ENCODE measurements at regions not wholly inside any gene's neighbourhood (a gene's known extent, or its start where the extent isn't known, plus 50 kb on each side); places are given as distances from the start of the nearest gene placed in this dataset.

GRCh38 chr2:107282135-107282534 is 396.2 kb upstream of the ST6GAL2 start:
- no peak for TF ChIP-seq EZH2 (IDR thresholded peaks at IDR 0.05; ENCODE audit: borderline replicate concordance, insufficient read depth, low read length, poor library complexity, severe bottlenecking)
- TF ChIP-seq MXI1 (conservative IDR thresholded peaks at IDR 0.05; ENCODE audit: poor library complexity, severe bottlenecking) = no peak
- no peak for TF ChIP-seq RAD21 (conservative IDR thresholded peaks at IDR 0.05)
- no peak for TF ChIP-seq TAF1 (IDR thresholded peaks at IDR 0.05; ENCODE audit: low read depth)
- no peak for TF ChIP-seq SMC3 (conservative IDR thresholded peaks at IDR 0.05; ENCODE audit: poor library complexity)
- H3K9me2 ChIP-seq (ENCODE audit: insufficient read depth, low read length) = no peaks in the 10 kb centered on the region
- no peak overlapping the region for H3K27ac ChIP-seq (ENCODE audit: low read length)
- no peaks in the 10 kb centered on the region for H3K79me2 ChIP-seq (replicated peaks; ENCODE audit: insufficient read depth, low read length)
- H3K4me3 ChIP-seq (ENCODE audit: low read length) = no peak overlapping the region
- H3K36me3 ChIP-seq (ENCODE audit: insufficient read depth, low read length) = no peaks in the 10 kb centered on the region
- no peaks in the 10 kb centered on the region for H4K20me1 ChIP-seq (ENCODE audit: insufficient read depth)
- H3K27me3 ChIP-seq (ENCODE audit: insufficient read depth, low read depth, low read length) = no peaks in the 10 kb centered on the region
- H3F3A ChIP-seq (ENCODE audit: insufficient read depth, low read length, poor library complexity, severe bottlenecking) = no peaks in the 10 kb centered on the region
- H3K9me3 ChIP-seq (ENCODE audit: low read length) = no peaks in the 10 kb centered on the region
- no peak overlapping the region for H3K9ac ChIP-seq (ENCODE audit: low read length)
- no peak overlapping the region for H3K4me2 ChIP-seq (ENCODE audit: low read length)
- H2AFZ ChIP-seq (ENCODE audit: low read depth, low read length) = no peak overlapping the region

GRCh38 chr2:107285621-107286299 is 399.8 kb upstream of the ST6GAL2 start:
- Histone ChIP-seq H3K4me3 (ENCODE audit: low read length) (no peak overlapping the region), H3K9me3 (ENCODE audit: low read length) (peaks cover 2% of the 10 kb centered on the region), H2AFZ (ENCODE audit: low read depth, low read length) (no peak overlapping the region), H3F3A (ENCODE audit: insufficient read depth, low read length, poor library complexity, severe bottlenecking) (no peaks in the 10 kb centered on the region), H4K20me1 (ENCODE audit: insufficient read depth) (no peaks in the 10 kb centered on the region), H3K79me2 (replicated peaks; ENCODE audit: insufficient read depth, low read length) (no peaks in the 10 kb centered on the region), H3K9ac (ENCODE audit: low read length) (no peak overlapping the region), H3K36me3 (ENCODE audit: insufficient read depth, low read length) (no peaks in the 10 kb centered on the region), H3K9me2 (ENCODE audit: insufficient read depth, low read length) (no peaks in the 10 kb centered on the region), H3K4me2 (ENCODE audit: low read length) (no peak overlapping the region), H3K27me3 (ENCODE audit: insufficient read depth, low read depth, low read length) (no peaks in the 10 kb centered on the region), H3K27ac (ENCODE audit: low read length) (no peak overlapping the region)
- TF ChIP-seq MXI1 (conservative IDR thresholded peaks at IDR 0.05; ENCODE audit: poor library complexity, severe bottlenecking) (no peak), RAD21 (conservative IDR thresholded peaks at IDR 0.05) (no peak), EZH2 (IDR thresholded peaks at IDR 0.05; ENCODE audit: borderline replicate concordance, insufficient read depth, low read length, poor library complexity, severe bottlenecking) (no peak), TAF1 (IDR thresholded peaks at IDR 0.05; ENCODE audit: low read depth) (no peak), EP300 (conservative IDR thresholded peaks at IDR 0.05; ENCODE audit: poor library complexity, severe bottlenecking) (no peak), REST (IDR thresholded peaks at IDR 0.05; ENCODE audit: borderline replicate concordance) (no peak), SMC3 (conservative IDR thresholded peaks at IDR 0.05; ENCODE audit: poor library complexity) (no peak), POLR2AphosphoS5 (IDR thresholded peaks at IDR 0.05) (no peak)
- TF ChIP-seq, protein P1, sequence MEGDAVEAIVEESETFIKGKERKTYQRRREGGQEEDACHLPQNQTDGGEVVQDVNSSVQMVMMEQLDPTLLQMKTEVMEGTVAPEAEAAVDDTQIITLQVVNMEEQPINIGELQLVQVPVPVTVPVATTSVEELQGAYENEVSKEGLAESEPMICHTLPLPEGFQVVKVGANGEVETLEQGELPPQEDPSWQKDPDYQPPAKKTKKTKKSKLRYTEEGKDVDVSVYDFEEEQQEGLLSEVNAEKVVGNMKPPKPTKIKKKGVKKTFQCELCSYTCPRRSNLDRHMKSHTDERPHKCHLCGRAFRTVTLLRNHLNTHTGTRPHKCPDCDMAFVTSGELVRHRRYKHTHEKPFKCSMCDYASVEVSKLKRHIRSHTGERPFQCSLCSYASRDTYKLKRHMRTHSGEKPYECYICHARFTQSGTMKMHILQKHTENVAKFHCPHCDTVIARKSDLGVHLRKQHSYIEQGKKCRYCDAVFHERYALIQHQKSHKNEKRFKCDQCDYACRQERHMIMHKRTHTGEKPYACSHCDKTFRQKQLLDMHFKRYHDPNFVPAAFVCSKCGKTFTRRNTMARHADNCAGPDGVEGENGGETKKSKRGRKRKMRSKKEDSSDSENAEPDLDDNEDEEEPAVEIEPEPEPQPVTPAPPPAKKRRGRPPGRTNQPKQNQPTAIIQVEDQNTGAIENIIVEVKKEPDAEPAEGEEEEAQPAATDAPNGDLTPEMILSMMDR (IDR thresholded peaks at IDR 0.05; ENCODE audit: poor library complexity, severe bottlenecking) = no peak
